HepG2 (cell line): ENCODE measurements at regions not wholly inside any gene's neighbourhood (a gene's known extent, or its start where the extent isn't known, plus 50 kb on each side); places are given as distances from the start of the nearest gene placed in this dataset.

ENCODE experiments used
- ATAC-seq: fragments of 200-7000 bp; cut with Tn5 transposase; 3 replicates; pipeline ENCODE4 v1.9.1; 2020; ENCODE audit warnings: mild to moderate bottlenecking, moderate library complexity
- BruUV-seq: library from RNA; stranded (reverse); fragments of 400-500 nt; replicated peaks from 2 replicates; lab custom pipeline; 2021; lab: Mats Ljungman, UMichigan
- CTCF ChIA-PET: fragments of 300-600 bp; formaldehyde crosslinking; extraction: SDS; loops from one replicate; lab custom pipeline; 2021; ENCODE audit warnings: low total read pairs, inconsistent platforms, low intra/inter-chr PET ratio; lab: Yijun Ruan, JAX
- POLR2A ChIA-PET: fragments of 350-600 bp; sonication (Branson Sonifier 250); formaldehyde crosslinking; loops from one replicate; lab custom pipeline; 2020; ENCODE audit warnings: antibody characterized with exemption, inconsistent platforms; lab: Yijun Ruan, JAX
- DNase-seq: peaks from one replicate; pipeline ENCODE4 v3.0.0-alpha.2; 2015; ENCODE audit warnings: low spot score
- FAIRE-seq: peaks from 3 replicates; lab custom pipeline; 2011; peaks lifted over from hg19 to GRCh38; lab: Jason Lieb, UNC
- H2AFZ ChIP-seq: one replicate; pipeline ENCODE4 v1.6.1; 2011; ENCODE audit warnings: low read length, inconsistent platforms
- H3K27ac ChIP-seq: fragments of 300-600 bp; 3 replicates; pipeline ENCODE4 v1.8.0; 2011; ENCODE audit warnings: mixed run types, mild to moderate bottlenecking, mixed read lengths, low read length, inconsistent platforms; ENCODE audit not compliant: insufficient read depth; ENCODE audit errors: extremely low read length
- H3K27me3 ChIP-seq, 2 experiments: fragments of 200-600 bp in 1 of 2; 2 replicates in 1 of 2; 3 replicates in 1 of 2; pipeline versions ENCODE4 v1.6.0 to v1.8.0; 2011; ENCODE audit warnings: low read length in 2 of 2, mild to moderate bottlenecking in 2 of 2, moderate library complexity in 2 of 2, inconsistent platforms in 1 of 2; ENCODE audit not compliant: insufficient read depth in 2 of 2, control insufficient read depth in 1 of 2
- H3K36me3 ChIP-seq, 2 experiments: fragments of 200-600 bp in 1 of 2; replicated peaks in 1 of 2; 2 replicates in 1 of 2; 3 replicates in 1 of 2; pipeline versions ENCODE4 v1.5.1 to v1.8.0; 2011; ENCODE audit warnings: low read length in 2 of 2, inconsistent platforms in 1 of 2; ENCODE audit not compliant: insufficient read depth in 2 of 2, control insufficient read depth in 1 of 2
- H3K4me1 ChIP-seq: 2 replicates; pipeline ENCODE4 v1.5.1; 2012; ENCODE audit warnings: low read length, inconsistent platforms; ENCODE audit not compliant: insufficient read depth
- H3K4me2 ChIP-seq: 2 replicates; pipeline ENCODE4 v1.6.0; 2011; ENCODE audit warnings: low read depth, low read length, inconsistent platforms
- H3K4me3 ChIP-seq, 3 experiments: fragments of 200-600 bp in 1 of 3; sonication (generic), shearing (Covaris generic) in 1 of 3; replicated peaks in 1 of 3; 2 replicates each; pipeline ENCODE4 v1.5.1; 2011 to 2016; ENCODE audit warnings: low read length in 3 of 3, inconsistent platforms in 2 of 3, low read depth in 2 of 3, mild to moderate bottlenecking in 2 of 3, control low read depth in 1 of 3, mixed read lengths in 1 of 3; ENCODE audit not compliant: insufficient read depth in 1 of 3
- H3K79me2 ChIP-seq: one replicate; pipeline ENCODE4 v1.6.1; 2011; ENCODE audit warnings: low read length, inconsistent platforms; ENCODE audit not compliant: insufficient read depth
- H3K9ac ChIP-seq: 2 replicates; pipeline ENCODE4 v1.6.0; 2011; ENCODE audit warnings: mild to moderate bottlenecking, low read depth, low read length, inconsistent platforms; ENCODE audit not compliant: insufficient read depth
- H3K9me3 ChIP-seq: 2 replicates; pipeline ENCODE4 v1.5.1; 2012; ENCODE audit warnings: mild to moderate bottlenecking, low read length
- H4K20me1 ChIP-seq: 2 replicates; pipeline ENCODE4 v1.6.0; 2011; ENCODE audit warnings: inconsistent platforms, mild to moderate bottlenecking, low read length, moderate library complexity; ENCODE audit not compliant: insufficient read depth
- DNMT1 ChIP-seq: sonication (generic); formaldehyde crosslinking; IDR thresholded peaks from 2 replicates; pipeline ENCODE4 v1.5.1; 2020; ENCODE audit warnings: mild to moderate bottlenecking, missing genetic modification reagents
- ERF ChIP-seq: IDR thresholded peaks from 2 replicates; pipeline ENCODE4 v1.6.1; 2018; ENCODE audit warnings: missing biosample characterization, missing genetic modification reagents
- IKZF4 ChIP-seq: sonication (generic); formaldehyde crosslinking; IDR thresholded peaks from 2 replicates; pipeline ENCODE4 v1.5.1; 2020; ENCODE audit warnings: borderline replicate concordance, mild to moderate bottlenecking, low read depth, missing genetic modification reagents; ENCODE audit errors: not compliant biosample characterization
- KAT7 ChIP-seq: IDR thresholded peaks from 2 replicates; pipeline ENCODE4 v1.6.1; 2018; ENCODE audit warnings: borderline replicate concordance, missing compliant biosample characterization
- NR3C1 ChIP-seq: sonication (generic); formaldehyde crosslinking; IDR thresholded peaks from 2 replicates; pipeline ENCODE4 v1.4.0; 2020; ENCODE audit warnings: missing genetic modification reagents
- ONECUT2 ChIP-seq: sonication (generic); formaldehyde crosslinking; IDR thresholded peaks from 2 replicates; pipeline ENCODE4 v1.4.0; 2020; ENCODE audit warnings: missing genetic modification reagents
- ZBTB14 ChIP-seq: sonication (generic); formaldehyde crosslinking; IDR thresholded peaks from 2 replicates; pipeline ENCODE4 v1.4.0; 2020; ENCODE audit warnings: missing genetic modification reagents
- ZBTB8A ChIP-seq: sonication (generic); formaldehyde crosslinking; IDR thresholded peaks from 2 replicates; pipeline ENCODE4 v1.4.0; 2020; ENCODE audit warnings: mild to moderate bottlenecking, low read depth, missing genetic modification reagents, borderline replicate concordance
- ZNF160 ChIP-seq: sonication (generic); formaldehyde crosslinking; IDR thresholded peaks from 2 replicates; pipeline ENCODE4 v1.8.0; 2022; ENCODE audit warnings: mild to moderate bottlenecking, inconsistent platforms, missing genetic modification reagents
- ZNF264 ChIP-seq: sonication (generic); formaldehyde crosslinking; IDR thresholded peaks from 2 replicates; pipeline ENCODE4 v1.4.0; 2020; ENCODE audit warnings: missing genetic modification reagents
- ZNF607 ChIP-seq: sonication (generic); formaldehyde crosslinking; IDR thresholded peaks from 2 replicates; pipeline ENCODE4 v1.5.1; 2020; ENCODE audit warnings: missing genetic modification reagents, mild to moderate bottlenecking, borderline replicate concordance
- ZNF660 ChIP-seq: sonication (generic); formaldehyde crosslinking; IDR thresholded peaks from 2 replicates; pipeline ENCODE4 v1.5.1; 2020; ENCODE audit warnings: mild to moderate bottlenecking, low read depth, missing genetic modification reagents, borderline replicate concordance
- ZNF790 ChIP-seq: sonication (generic); formaldehyde crosslinking; IDR thresholded peaks from 2 replicates; pipeline ENCODE4 v1.8.0; 2022; ENCODE audit warnings: missing genetic modification reagents, mild to moderate bottlenecking, borderline replicate concordance
- ZSCAN31 ChIP-seq: sonication (generic); formaldehyde crosslinking; IDR thresholded peaks from 2 replicates; pipeline ENCODE4 v1.5.0; 2020; ENCODE audit warnings: low read depth, mild to moderate bottlenecking, missing genetic modification reagents
- WGBS: methylation state at CpG from one replicate; pipeline ENCODE4 v1.1.6; 2017; ENCODE audit warnings: low lambda C conversion rate; 5-methylcytosine and 5-hydroxymethylcytosine counted together
- in situ Hi-C: cut with HindIII; loops from 2 replicates; pipeline ENCODE4 v1.10.0; 2017; ENCODE audit warnings: low pct_unique_long_range_greater_than_20kb; ENCODE audit not compliant: extremely low pct_ligation_motif_present
- intact Hi-C: fragments of 100-400 bp; cut with micrococcal nuclease; formaldehyde crosslinking; loops from one replicate; pipeline ENCODE4 v1.10.0; 2022; ENCODE audit not compliant: unreplicated experiment

- Histone ChIP-seq H2AFZ (no peak overlapping the region), H3K27ac (no peak overlapping the region), H3K9me3 (no peaks in the 10 kb centered on the region; the same call in 1 of the 2 replicates), H3K79me2 (no peaks in the 10 kb centered on the region), H3K4me3 (no peak overlapping the region), H3K36me3 (no peaks in the 10 kb centered on the region), H3K27me3 (no peaks in the 10 kb centered on the region), H3K4me1 (no peaks in the 10 kb centered on the region), H4K20me1 (no peaks in the 10 kb centered on the region), H3K4me2 (no peak overlapping the region), H3K9ac (no peak overlapping the region)
- no peak for DNase-seq
- 3% methylated on average over 1 of the region's 1 CpG for WGBS
- ChIA-PET POLR2A (no interaction called here), CTCF (no interaction called here)
- intact Hi-C loops (no loop called here), in situ Hi-C loops (no loop called here)
- no peak for ATAC-seq
- FAIRE-seq = no peak
- BruUV-seq = no TSS peak
- no peak for TF ChIP-seq ZSCAN31 (CRISPR knock-in tag)
- no peak for TF ChIP-seq ZNF790 (CRISPR knock-in tag)
- TF ChIP-seq ZNF264 (CRISPR knock-in tag) = no peak
- TF ChIP-seq ZNF160 (CRISPR knock-in tag) = no peak
- no peak for TF ChIP-seq IKZF4 (CRISPR knock-in tag)
- no peak for TF ChIP-seq KAT7 (CRISPR knock-in tag)
- no peak for TF ChIP-seq ERF (CRISPR knock-in tag)
- TF ChIP-seq DNMT1 = no peak
- no peak for TF ChIP-seq ZNF607 (CRISPR knock-in tag)
- no peak for TF ChIP-seq ZBTB8A (CRISPR knock-in tag)
- no peak for TF ChIP-seq NR3C1 (CRISPR knock-in tag)
- no peak for TF ChIP-seq ZNF660
- no peak for TF ChIP-seq ZBTB14 (CRISPR knock-in tag)
- TF ChIP-seq ONECUT2 (CRISPR knock-in tag) = no peak
Measured at GRCh38 chr18:44541781-44542180, 138.9 kb upstream of the SETBP1 start.
